NCI-H460 (cell line): ENCODE measurements at regions not wholly inside any gene's neighbourhood (a gene's known extent, or its start where the extent isn't known, plus 50 kb on each side); places are given as distances from the start of the nearest gene placed in this dataset.

ENCODE experiments used
- DNase-seq: peaks from one replicate; pipeline ENCODE4 v3.0.0-alpha.2; 2016; ENCODE audit warnings: low read depth; ENCODE audit errors: extremely low read depth

DNA sequence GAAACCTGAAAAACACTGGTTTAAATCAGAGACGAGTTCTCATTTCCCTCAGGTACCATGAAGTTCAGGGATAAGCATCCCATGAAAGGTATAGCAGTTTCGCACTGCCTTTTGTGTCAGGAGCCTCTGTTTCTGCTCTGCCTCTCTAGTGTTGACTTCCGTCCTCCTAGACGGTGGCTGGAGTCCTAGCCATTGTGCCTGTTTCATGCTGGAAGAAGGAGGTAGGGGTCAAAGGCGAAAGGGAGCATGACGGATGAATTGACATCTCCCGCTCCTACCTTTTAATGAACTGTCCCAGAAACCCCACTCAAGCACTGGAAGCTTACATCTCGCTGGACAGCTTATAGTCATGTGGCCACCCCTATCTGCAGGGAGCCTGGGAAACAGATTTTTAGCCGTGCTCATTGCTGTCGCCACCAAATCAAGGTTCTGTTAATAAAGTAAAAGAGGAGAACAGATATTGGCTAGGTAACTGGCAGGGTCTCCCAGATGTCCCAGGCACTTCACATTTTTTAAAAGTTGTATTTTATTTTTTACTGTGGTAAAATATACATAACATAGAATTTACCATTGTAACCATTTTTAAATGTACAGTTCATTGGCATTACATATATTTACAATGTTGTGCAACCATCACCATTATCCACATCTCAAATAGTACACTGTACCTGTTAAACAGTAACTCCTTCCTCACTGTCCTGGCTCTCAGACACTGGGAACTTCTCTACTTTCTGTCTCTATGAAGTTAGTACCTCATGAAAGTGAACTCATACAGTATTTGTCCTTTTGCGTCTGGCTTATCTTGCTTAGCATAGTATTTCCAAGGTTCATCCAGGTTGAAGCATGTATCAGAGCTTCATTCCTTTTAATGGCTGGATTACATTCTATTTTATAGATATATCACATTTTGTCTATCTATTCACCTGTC is 55.0 kb upstream of the CTLA4 start:
- no peak for DNase-seq

GRCh38 chr2:203813684-203814083 is 53.9 kb upstream of the CTLA4 start:
- DNase-seq: no peak

- peak; percentile 78 for DNase-seq
Measured at GRCh38 chr2:203814661-203815540, 52.7 kb upstream of the CTLA4 start.

- no peak for DNase-seq
Measured at GRCh38 chr2:203815541-203815898, 52.1 kb upstream of the CTLA4 start.

DNA sequence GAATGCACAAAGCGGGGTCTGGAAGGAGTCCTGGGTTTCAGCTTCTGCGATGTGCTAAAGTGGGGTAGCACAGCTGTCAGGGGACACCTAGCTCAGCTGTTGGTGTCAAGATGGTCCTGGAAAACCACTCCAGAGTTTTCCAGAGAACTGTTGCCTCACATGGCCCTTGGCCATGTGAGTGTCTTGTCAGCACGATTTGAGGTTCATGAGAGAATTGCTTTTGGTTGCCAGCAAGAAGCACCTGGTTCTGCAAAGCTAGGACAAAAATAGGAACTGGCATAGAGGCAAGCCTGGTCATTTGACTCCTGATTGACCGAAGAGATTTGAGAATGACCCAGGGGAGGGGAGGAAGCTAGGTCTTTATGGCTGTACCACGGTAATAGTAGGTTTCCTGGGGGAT is 50.4 kb upstream of the CTLA4 start:
- no peak for DNase-seq
